Lower lobe of right lung (tissue), 2 donors: ENCODE measurements at regions not wholly inside any gene's neighbourhood (a gene's known extent, or its start where the extent isn't known, plus 50 kb on each side); places are given as distances from the start of the nearest gene placed in this dataset.
A peak's percentile ranks its signal among the peaks of the same experiment; 100 is the strongest.

Experiments
- ATAC-seq, 2 donors: fragments of 200-7000 bp; cut with Tn5 transposase; one replicate each; pipeline ENCODE4 v1.9.1; 2020 to 2022; ENCODE audit warnings: mild to moderate bottlenecking in 2 of 2, moderate library complexity in 2 of 2
- DNase-seq: peaks from one replicate; pipeline ENCODE4 v3.0.0-alpha.2; 2020
- H3K27ac ChIP-seq: fragments of 200-600 bp; one replicate; pipeline ENCODE4 v1.8.0; 2022
- H3K27me3 ChIP-seq: fragments of 200-600 bp; one replicate; pipeline ENCODE4 v1.8.0; 2022; ENCODE audit warnings: low read depth
- H3K36me3 ChIP-seq: fragments of 200-600 bp; one replicate; pipeline ENCODE4 v1.8.0; 2022; ENCODE audit warnings: mild to moderate bottlenecking
- H3K4me1 ChIP-seq: fragments of 200-600 bp; one replicate; pipeline ENCODE4 v1.8.0; 2022
- H3K4me3 ChIP-seq: fragments of 200-600 bp; one replicate; pipeline ENCODE4 v1.8.0; 2022; ENCODE audit warnings: mild to moderate bottlenecking
- H3K9me3 ChIP-seq: fragments of 200-600 bp; one replicate; pipeline ENCODE4 v1.8.0; 2022
- CTCF ChIP-seq: fragments of 200-600 bp; IDR thresholded peaks from one replicate; pipeline ENCODE4 v1.8.0; 2022; ENCODE audit warnings: antibody characterized with exemption, mild to moderate bottlenecking
- intact Hi-C: fragments of 100-400 bp; cut with DNase I; formaldehyde crosslinking; loops from one replicate; pipeline ENCODE4 v1.11.0; 2022
- donor health status: DM: no; HTN: yes; CAD: no; lungs with severe emphysema.

DNA sequence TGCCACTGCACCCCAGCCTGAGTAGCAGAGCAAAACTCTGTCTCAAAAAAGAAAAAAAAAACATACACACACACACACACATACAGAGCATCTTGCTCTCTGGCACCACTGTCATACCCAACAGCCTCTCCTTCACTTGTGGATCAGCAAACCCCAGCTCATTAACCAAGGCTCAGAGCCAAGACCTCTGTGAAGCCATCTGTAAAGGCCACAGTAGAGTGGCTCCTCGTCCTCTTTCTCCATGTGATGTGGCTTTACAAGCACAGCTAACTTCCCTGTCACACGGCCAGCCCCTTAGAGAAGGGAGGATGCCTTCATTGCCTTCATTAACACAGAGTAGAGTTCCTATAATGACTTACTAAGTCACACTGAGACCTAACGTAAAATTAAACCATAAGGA is 62.7 kb upstream of the LSM14A start:
- Histone ChIP-seq H3K36me3 (no peaks in the 10 kb centered on the region), H3K27me3 (peaks cover 13% of the 10 kb centered on the region), H3K4me1 (no peaks in the 10 kb centered on the region), H3K4me3 (no peak overlapping the region), H3K27ac (no peak overlapping the region), H3K9me3 (no peaks in the 10 kb centered on the region)
- intact Hi-C loops = no loop called here
- DNase-seq (no peak), ATAC-seq (no peak)
- no peak for TF ChIP-seq CTCF

GRCh38 chr19:34118879-34119748 is 53.2 kb upstream of the LSM14A start:
- no peak for TF ChIP-seq CTCF
- ATAC-seq (no peak), DNase-seq (no peak)
- intact Hi-C loops = no loop called here
- Histone ChIP-seq H3K4me1 (no peaks in the 10 kb centered on the region), H3K36me3 (no peaks in the 10 kb centered on the region), H3K27ac (no peak overlapping the region), H3K4me3 (no peak overlapping the region), H3K9me3 (no peaks in the 10 kb centered on the region), H3K27me3 (peaks cover 16% of the 10 kb centered on the region)

- H3K36me3 ChIP-seq = no peaks in the 10 kb centered on the region
- no peak overlapping the region for H3K4me3 ChIP-seq
- H3K9me3 ChIP-seq = no peaks in the 10 kb centered on the region
- H3K27ac ChIP-seq = no peak overlapping the region
- intact Hi-C loops = no loop called here
- ATAC-seq (no peak), DNase-seq (no peak)
- H3K4me1 ChIP-seq = no peaks in the 10 kb centered on the region
- H3K27me3 ChIP-seq = peaks cover 8% of the 10 kb centered on the region
- no peak for TF ChIP-seq CTCF
Measured at GRCh38 chr19:34120141-34120540, 52.2 kb upstream of the LSM14A start.

GRCh38 chr19:34120846-34121639 is 51.3 kb upstream of the LSM14A start:
- no peak overlapping the region for H3K4me3 ChIP-seq
- no peaks in the 10 kb centered on the region for H3K9me3 ChIP-seq
- TF ChIP-seq CTCF = peak; percentile 54
- peaks cover 4% of the 10 kb centered on the region for H3K27me3 ChIP-seq
- ATAC-seq (no peak), DNase-seq (no peak)
- H3K27ac ChIP-seq = no peak overlapping the region
- intact Hi-C loops = no loop called here
- H3K36me3 ChIP-seq = no peaks in the 10 kb centered on the region
- no peaks in the 10 kb centered on the region for H3K4me1 ChIP-seq
